K562 (cell line): ENCODE measurements at regions not wholly inside any gene's neighbourhood (a gene's known extent, or its start where the extent isn't known, plus 50 kb on each side); places are given as distances from the start of the nearest gene placed in this dataset.

Experiments
- SRSF3 ChIP-seq: fragments of 200-400 bp; formaldehyde crosslinking; IDR thresholded peaks from 2 replicates; pipeline ENCODE4 v1.6.1; 2016; ENCODE audit warnings: mild to moderate bottlenecking, low read length, moderate library complexity; ENCODE audit not compliant: insufficient read depth
- XRCC3 ChIP-seq: fragments of 450-650 bp; IDR thresholded peaks from 2 replicates; pipeline ENCODE4 v1.6.1; 2017; ENCODE audit warnings: mild to moderate bottlenecking, moderate library complexity
- TF ChIP-seq, protein P1 (sequence below): fragments of 200-600 bp; sonication (generic); IDR thresholded peaks from one replicate; pipeline ENCODE4 v1.6.1; 2012; ENCODE audit warnings: mild to moderate bottlenecking, low read depth, low read length, inconsistent platforms

DNA sequence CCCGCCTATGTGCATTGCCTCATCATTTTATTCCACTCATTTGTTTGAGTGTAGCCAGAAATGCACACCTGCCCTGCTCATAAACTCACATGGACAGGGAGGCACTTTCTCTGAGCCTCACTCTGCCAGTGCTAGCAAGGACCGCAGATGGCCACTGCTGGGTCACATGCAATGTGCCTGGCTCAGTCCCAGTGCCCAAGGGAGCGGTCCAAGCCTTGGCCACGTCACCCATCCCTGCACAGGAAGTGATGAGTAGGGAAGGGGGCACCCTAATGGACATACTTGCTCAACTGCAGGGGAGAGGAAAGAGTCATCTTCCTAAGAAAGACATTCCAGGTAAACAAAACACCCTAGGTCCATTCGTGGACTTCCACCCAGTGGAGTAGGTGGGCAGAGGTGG is 630.9 kb downstream of the IRX1 start (continued):
- TF ChIP-seq, protein P1, sequence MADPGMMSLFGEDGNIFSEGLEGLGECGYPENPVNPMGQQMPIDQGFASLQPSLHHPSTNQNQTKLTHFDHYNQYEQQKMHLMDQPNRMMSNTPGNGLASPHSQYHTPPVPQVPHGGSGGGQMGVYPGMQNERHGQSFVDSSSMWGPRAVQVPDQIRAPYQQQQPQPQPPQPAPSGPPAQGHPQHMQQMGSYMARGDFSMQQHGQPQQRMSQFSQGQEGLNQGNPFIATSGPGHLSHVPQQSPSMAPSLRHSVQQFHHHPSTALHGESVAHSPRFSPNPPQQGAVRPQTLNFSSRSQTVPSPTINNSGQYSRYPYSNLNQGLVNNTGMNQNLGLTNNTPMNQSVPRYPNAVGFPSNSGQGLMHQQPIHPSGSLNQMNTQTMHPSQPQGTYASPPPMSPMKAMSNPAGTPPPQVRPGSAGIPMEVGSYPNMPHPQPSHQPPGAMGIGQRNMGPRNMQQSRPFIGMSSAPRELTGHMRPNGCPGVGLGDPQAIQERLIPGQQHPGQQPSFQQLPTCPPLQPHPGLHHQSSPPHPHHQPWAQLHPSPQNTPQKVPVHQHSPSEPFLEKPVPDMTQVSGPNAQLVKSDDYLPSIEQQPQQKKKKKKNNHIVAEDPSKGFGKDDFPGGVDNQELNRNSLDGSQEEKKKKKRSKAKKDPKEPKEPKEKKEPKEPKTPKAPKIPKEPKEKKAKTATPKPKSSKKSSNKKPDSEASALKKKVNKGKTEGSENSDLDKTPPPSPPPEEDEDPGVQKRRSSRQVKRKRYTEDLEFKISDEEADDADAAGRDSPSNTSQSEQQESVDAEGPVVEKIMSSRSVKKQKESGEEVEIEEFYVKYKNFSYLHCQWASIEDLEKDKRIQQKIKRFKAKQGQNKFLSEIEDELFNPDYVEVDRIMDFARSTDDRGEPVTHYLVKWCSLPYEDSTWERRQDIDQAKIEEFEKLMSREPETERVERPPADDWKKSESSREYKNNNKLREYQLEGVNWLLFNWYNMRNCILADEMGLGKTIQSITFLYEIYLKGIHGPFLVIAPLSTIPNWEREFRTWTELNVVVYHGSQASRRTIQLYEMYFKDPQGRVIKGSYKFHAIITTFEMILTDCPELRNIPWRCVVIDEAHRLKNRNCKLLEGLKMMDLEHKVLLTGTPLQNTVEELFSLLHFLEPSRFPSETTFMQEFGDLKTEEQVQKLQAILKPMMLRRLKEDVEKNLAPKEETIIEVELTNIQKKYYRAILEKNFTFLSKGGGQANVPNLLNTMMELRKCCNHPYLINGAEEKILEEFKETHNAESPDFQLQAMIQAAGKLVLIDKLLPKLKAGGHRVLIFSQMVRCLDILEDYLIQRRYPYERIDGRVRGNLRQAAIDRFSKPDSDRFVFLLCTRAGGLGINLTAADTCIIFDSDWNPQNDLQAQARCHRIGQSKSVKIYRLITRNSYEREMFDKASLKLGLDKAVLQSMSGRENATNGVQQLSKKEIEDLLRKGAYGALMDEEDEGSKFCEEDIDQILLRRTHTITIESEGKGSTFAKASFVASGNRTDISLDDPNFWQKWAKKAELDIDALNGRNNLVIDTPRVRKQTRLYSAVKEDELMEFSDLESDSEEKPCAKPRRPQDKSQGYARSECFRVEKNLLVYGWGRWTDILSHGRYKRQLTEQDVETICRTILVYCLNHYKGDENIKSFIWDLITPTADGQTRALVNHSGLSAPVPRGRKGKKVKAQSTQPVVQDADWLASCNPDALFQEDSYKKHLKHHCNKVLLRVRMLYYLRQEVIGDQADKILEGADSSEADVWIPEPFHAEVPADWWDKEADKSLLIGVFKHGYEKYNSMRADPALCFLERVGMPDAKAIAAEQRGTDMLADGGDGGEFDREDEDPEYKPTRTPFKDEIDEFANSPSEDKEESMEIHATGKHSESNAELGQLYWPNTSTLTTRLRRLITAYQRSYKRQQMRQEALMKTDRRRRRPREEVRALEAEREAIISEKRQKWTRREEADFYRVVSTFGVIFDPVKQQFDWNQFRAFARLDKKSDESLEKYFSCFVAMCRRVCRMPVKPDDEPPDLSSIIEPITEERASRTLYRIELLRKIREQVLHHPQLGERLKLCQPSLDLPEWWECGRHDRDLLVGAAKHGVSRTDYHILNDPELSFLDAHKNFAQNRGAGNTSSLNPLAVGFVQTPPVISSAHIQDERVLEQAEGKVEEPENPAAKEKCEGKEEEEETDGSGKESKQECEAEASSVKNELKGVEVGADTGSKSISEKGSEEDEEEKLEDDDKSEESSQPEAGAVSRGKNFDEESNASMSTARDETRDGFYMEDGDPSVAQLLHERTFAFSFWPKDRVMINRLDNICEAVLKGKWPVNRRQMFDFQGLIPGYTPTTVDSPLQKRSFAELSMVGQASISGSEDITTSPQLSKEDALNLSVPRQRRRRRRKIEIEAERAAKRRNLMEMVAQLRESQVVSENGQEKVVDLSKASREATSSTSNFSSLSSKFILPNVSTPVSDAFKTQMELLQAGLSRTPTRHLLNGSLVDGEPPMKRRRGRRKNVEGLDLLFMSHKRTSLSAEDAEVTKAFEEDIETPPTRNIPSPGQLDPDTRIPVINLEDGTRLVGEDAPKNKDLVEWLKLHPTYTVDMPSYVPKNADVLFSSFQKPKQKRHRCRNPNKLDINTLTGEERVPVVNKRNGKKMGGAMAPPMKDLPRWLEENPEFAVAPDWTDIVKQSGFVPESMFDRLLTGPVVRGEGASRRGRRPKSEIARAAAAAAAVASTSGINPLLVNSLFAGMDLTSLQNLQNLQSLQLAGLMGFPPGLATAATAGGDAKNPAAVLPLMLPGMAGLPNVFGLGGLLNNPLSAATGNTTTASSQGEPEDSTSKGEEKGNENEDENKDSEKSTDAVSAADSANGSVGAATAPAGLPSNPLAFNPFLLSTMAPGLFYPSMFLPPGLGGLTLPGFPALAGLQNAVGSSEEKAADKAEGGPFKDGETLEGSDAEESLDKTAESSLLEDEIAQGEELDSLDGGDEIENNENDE: no peak
- TF ChIP-seq XRCC3: no peak
- TF ChIP-seq SRSF3: no peak
